Erythroblast (primary cell): ENCODE measurements at regions not wholly inside any gene's neighbourhood (a gene's known extent, or its start where the extent isn't known, plus 50 kb on each side); places are given as distances from the start of the nearest gene placed in this dataset.
"Not testable (repeated sequence)": the region's sequence is repeated elsewhere in the genome, so short reads cannot be mapped to it uniquely, and the experiment has no call there.

ENCODE experiments used
- DNase-seq, 2 experiments: peaks; one replicate each; lab custom pipeline; 2025; lab: John Stamatoyannopoulos, UW
- GATA1 ChIP-seq: IDR thresholded peaks from 2 replicates; pipeline ENCODE4 v1.6.1; 2011; ENCODE audit warnings: low read depth, mild to moderate bottlenecking, control low read depth, low read length, moderate library complexity
- POLR2A ChIP-seq: IDR thresholded peaks from 2 replicates; pipeline ENCODE4 v1.6.1; 2011; ENCODE audit warnings: mild to moderate bottlenecking, low read length

DNA sequence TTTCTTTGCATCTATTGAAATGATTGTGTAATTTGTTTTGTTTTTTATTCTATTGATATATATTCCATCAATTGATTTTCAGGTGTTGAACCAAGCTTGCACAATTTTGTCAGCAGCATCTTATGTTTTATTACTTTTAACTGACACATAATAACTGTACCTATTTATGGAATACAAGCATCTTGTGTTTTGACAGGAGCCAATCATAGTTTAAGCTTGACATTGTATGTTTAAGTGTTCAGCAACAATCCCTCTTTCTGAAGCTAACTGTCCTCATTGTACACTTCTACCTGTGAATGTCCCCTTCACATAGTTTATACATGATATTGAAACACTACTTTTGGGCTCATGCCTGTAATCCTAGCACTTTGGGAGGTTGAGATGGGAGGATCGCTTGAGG, 1017.6 kb upstream of the GYPC start:
- no peak for DNase-seq
- no peak for TF ChIP-seq POLR2A

- no peak for TF ChIP-seq POLR2A
- TF ChIP-seq GATA1 = no peak
- no peak for DNase-seq
Measured at GRCh38 chr2:125642032-125642431, 1013.9 kb upstream of the GYPC start.

DNA sequence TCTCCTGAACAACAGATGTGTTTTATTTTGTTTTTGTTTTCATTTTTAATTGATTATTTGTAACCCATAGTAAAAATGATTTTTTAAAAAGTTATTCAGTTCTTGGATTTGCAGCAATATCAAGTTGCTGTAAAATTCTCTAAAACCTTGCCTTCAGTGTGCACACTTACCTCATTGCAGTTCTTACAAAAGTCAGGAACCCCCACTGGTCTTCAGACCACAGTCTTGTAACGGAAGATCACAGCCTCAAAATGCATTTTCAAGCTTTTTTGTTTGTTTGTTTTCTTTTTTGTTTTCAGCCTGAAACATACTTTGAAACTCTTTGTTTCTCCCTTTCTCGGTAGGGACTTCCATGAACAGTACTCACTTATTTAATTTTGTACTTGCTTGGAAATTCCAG, 1012.8 kb upstream of the GYPC start:
- DNase-seq = no peak
- no peak for TF ChIP-seq GATA1
- no peak for TF ChIP-seq POLR2A

- no peak for TF ChIP-seq GATA1
- no peak for TF ChIP-seq POLR2A
- DNase-seq = no peak
Measured at GRCh38 chr2:125643585-125643984, 1012.4 kb upstream of the GYPC start.

GRCh38 chr2:125644257-125644656, 1011.7 kb upstream of the GYPC start:
- no peak for TF ChIP-seq POLR2A
- no peak for DNase-seq

- TF ChIP-seq GATA1 (no peak), POLR2A (no peak)
- DNase-seq = no peak
Measured at GRCh38 chr2:125652280-125652679, 1003.7 kb upstream of the GYPC start.

DNA sequence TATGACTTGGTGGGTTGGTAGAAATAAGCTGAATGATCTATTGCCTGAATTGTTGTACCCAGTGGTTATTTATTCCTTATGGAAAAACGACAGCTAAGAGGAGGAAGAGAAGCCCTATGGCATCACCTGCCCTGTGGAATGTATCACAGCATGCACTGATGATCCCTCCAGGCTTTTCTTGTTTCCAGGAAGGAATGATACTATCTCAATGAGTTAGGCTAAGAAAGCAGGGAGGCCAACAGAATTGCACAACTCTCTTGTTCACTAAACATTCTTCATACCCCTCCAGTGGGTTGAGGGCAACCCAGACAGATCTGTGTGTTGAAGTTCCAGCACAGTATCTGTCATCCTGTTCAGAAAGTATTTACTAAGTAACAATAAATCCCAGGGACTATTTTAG, 1001.7 kb upstream of the GYPC start:
- no peak for DNase-seq
- no peak for TF ChIP-seq POLR2A
- TF ChIP-seq GATA1 = no peak

DNA sequence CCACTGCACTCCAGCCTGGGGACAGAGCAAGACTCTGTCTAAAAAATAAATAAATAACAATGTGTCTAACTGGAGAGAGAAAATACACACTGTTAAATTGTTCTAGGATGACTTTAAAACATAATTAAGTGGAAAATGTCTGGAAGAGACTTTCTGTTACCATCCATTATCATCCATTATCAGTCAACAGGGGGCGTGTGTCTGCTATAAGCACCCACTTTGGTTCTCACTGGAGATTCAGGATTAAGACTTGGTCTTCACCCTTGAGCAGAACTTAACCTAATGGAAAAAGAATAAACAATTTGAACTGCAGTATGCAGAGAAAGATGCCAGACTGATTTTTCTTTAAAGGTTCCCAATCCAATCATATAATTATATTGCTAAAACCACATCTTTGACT, 999.8 kb upstream of the GYPC start:
- no peak for DNase-seq
- TF ChIP-seq GATA1 (no peak), POLR2A (no peak)

GRCh38 chr2:125658583-125658982, 997.4 kb upstream of the GYPC start:
- DNase-seq = no peak
- no peak for TF ChIP-seq GATA1
- no peak for TF ChIP-seq POLR2A

- not testable (repeated sequence) for DNase-seq
Measured at GRCh38 chr2:125660369-125660768, 995.6 kb upstream of the GYPC start.

DNA sequence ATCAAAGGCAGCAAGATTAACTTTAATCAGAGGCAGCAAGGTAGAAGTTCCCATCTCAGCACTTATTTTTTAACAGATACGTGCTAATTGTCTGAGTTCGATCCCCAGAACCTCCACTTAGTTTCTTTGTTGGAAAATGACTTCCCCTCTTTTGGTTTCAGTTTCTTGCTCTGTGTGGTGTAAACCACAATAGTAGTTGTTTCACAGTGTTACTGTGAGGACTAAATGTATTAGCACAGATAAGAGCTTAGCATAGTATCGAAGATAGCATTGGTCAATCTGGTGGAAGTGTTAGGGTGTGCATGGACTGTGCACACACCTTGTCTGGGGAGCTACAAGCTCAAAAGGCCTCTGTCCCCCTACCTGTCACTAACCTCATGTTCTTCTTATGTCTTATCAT, 988.3 kb upstream of the GYPC start:
- DNase-seq = no peak
- TF ChIP-seq GATA1 (no peak), POLR2A (no peak)

DNA sequence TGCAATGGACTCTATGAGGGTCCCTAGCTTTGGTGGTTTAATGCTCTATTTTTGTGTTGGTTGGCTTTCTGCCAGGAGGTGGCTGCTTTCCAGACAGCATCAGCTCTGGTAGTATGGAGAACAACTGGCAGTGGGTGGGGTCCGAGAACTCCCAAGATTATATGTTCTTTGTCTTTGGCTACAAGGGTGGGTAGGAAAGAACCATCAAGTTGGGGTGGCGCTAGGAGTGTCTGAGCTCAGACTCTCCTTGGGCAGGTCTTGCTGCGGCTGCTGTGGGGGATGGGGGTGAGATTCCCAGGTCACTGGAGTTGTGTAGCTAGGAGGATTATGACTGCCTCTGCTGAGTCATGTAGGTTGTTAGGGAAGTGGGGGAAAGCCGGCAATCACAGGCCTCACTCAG, 976.1 kb upstream of the GYPC start:
- DNase-seq = no peak
- TF ChIP-seq POLR2A (no peak), GATA1 (no peak)

- DNase-seq = no peak
- TF ChIP-seq POLR2A = no peak
- TF ChIP-seq GATA1 = no peak
Measured at GRCh38 chr2:125680809-125681208, 975.1 kb upstream of the GYPC start.

- TF ChIP-seq POLR2A = no peak
- no peak for TF ChIP-seq GATA1
- DNase-seq = no peak
Measured at GRCh38 chr2:125681576-125681975, 974.4 kb upstream of the GYPC start.

- DNase-seq = no peak
- TF ChIP-seq POLR2A = no peak
- TF ChIP-seq GATA1 = no peak
Measured at GRCh38 chr2:125681976-125682805, 973.8 kb upstream of the GYPC start.
